CD14-positive monocyte (primary cell): ENCODE measurements at regions not wholly inside any gene's neighbourhood (a gene's known extent, or its start where the extent isn't known, plus 50 kb on each side); places are given as distances from the start of the nearest gene placed in this dataset.

Source experiments
- DNase-seq, 3 donors: peaks; one replicate each; pipeline ENCODE4 v3.0.0-alpha.2; 2011 to 2022
- H2AFZ ChIP-seq: 2 replicates; pipeline ENCODE4 v1.6.0; 2012; ENCODE audit warnings: mild to moderate bottlenecking, low read depth, low read length, inconsistent platforms; ENCODE audit not compliant: insufficient read depth, poor library complexity, severe bottlenecking
- H3K27ac ChIP-seq, 2 donors: 1 replicate in 1 of 2; 2 replicates in 1 of 2; pipeline ENCODE4 v1.5.1; 2012 to 2013; ENCODE audit warnings: low read length in 2 of 2, control low read depth in 1 of 2, inconsistent platforms in 1 of 2, low read depth in 1 of 2, mild to moderate bottlenecking in 1 of 2
- H3K27me3 ChIP-seq, 2 donors: one replicate each; pipeline versions ENCODE4 v1.6.0 to v1.6.1; 2011 to 2013; ENCODE audit warnings: low read length in 2 of 2; ENCODE audit not compliant: control insufficient read depth in 2 of 2, insufficient read depth in 2 of 2
- H3K36me3 ChIP-seq, 2 donors: replicated peaks in 1 of 2; 1 replicate in 1 of 2; 2 replicates in 1 of 2; pipeline versions ENCODE4 v1.5.1 to v1.6.1; 2012 to 2013; ENCODE audit warnings: low read length in 2 of 2, control low read depth in 1 of 2, inconsistent platforms in 1 of 2, mild to moderate bottlenecking in 1 of 2; ENCODE audit not compliant: insufficient read depth in 2 of 2, control insufficient read depth in 1 of 2
- H3K4me1 ChIP-seq, 2 donors: 1 replicate in 1 of 2; 2 replicates in 1 of 2; pipeline versions ENCODE4 v1.5.1 to v1.6.1; 2012 to 2013; ENCODE audit warnings: low read length in 2 of 2, control low read depth in 1 of 2, inconsistent platforms in 1 of 2, mild to moderate bottlenecking in 1 of 2, moderate library complexity in 1 of 2; ENCODE audit not compliant: insufficient read depth in 2 of 2, control insufficient read depth in 1 of 2
- H3K4me2 ChIP-seq: replicated peaks from 2 replicates; pipeline ENCODE3; 2012; ENCODE audit warnings: low read length, moderate library complexity, mild to moderate bottlenecking; ENCODE audit not compliant: poor library complexity, severe bottlenecking; ENCODE audit errors: extremely low read depth
- H3K4me3 ChIP-seq, 3 experiments: fragments of 200-600 bp in 1 of 3; sonication (generic) in 1 of 3; replicated peaks in 1 of 3; 1 replicate in 2 of 3; 2 replicates in 1 of 3; pipeline ENCODE4 v1.5.1; 2011 to 2013; ENCODE audit warnings: low read length in 3 of 3, mild to moderate bottlenecking in 3 of 3, control low read depth in 2 of 3, low read depth in 2 of 3, inconsistent platforms in 1 of 3, moderate library complexity in 1 of 3
- H3K79me2 ChIP-seq: 2 replicates; pipeline ENCODE4 v1.6.0; 2012; ENCODE audit warnings: mild to moderate bottlenecking, control low read depth, inconsistent platforms, low read length, moderate library complexity; ENCODE audit not compliant: insufficient read depth
- H3K9ac ChIP-seq: 2 replicates; pipeline ENCODE4 v1.6.0; 2017; ENCODE audit warnings: low read length, mild to moderate bottlenecking; ENCODE audit not compliant: insufficient read depth, poor library complexity, severe bottlenecking
- H3K9me3 ChIP-seq, 2 donors: replicated peaks in 1 of 2; 1 replicate in 1 of 2; 2 replicates in 1 of 2; pipeline versions ENCODE4 v1.5.1 to v1.6.1; 2012 to 2013; ENCODE audit warnings: low read length in 2 of 2, control low read depth in 1 of 2; ENCODE audit not compliant: control insufficient read depth in 1 of 2, insufficient read depth in 1 of 2
- H4K20me1 ChIP-seq: 2 replicates; pipeline ENCODE4 v1.6.0; 2012; ENCODE audit warnings: mild to moderate bottlenecking, low read length, control low read depth, moderate library complexity; ENCODE audit not compliant: insufficient read depth
- H3K27ac Mint-ChIP-seq, 7 donors: one replicate each; pipeline ENCODE4 v1.8.0; 2020; ENCODE audit warnings: mild to moderate bottlenecking in 7 of 7, mixed read lengths in 7 of 7, moderate library complexity in 6 of 7, inconsistent platforms in 2 of 7
- H3K27me3 Mint-ChIP-seq, 3 donors: one replicate each; pipeline ENCODE4 v1.8.0; 2021 to 2022; ENCODE audit warnings: low read depth in 3 of 3, mild to moderate bottlenecking in 3 of 3, mixed read lengths in 3 of 3, moderate library complexity in 3 of 3, inconsistent platforms in 1 of 3
- H3K36me3 Mint-ChIP-seq, 2 donors: one replicate each; pipeline ENCODE4 v1.8.0; 2020; ENCODE audit warnings: mixed read lengths in 2 of 2, inconsistent platforms in 1 of 2, mild to moderate bottlenecking in 1 of 2
- H3K4me1 Mint-ChIP-seq: one replicate; pipeline ENCODE4 v1.8.0; 2020; ENCODE audit warnings: mild to moderate bottlenecking, mixed read lengths
- H3K4me3 Mint-ChIP-seq, 2 donors: one replicate each; pipeline ENCODE4 v1.8.0; 2020; ENCODE audit warnings: mild to moderate bottlenecking in 2 of 2, mixed read lengths in 2 of 2, moderate library complexity in 1 of 2
- H3K9me3 Mint-ChIP-seq, 7 donors: one replicate each; pipeline ENCODE4 v1.8.0; 2020 to 2022; ENCODE audit warnings: mixed read lengths in 7 of 7, mild to moderate bottlenecking in 6 of 7, moderate library complexity in 6 of 7, inconsistent platforms in 2 of 7
- WGBS: methylation state at CpG from one replicate; pipeline ENCODE4 v1.1.5; 2013; ENCODE audit warnings: missing lambda C conversion rate; ENCODE audit not compliant: insufficient coverage; 5-methylcytosine and 5-hydroxymethylcytosine counted together
- intact Hi-C, 2 donors: fragments of 100-400 bp; cut with micrococcal nuclease; formaldehyde crosslinking; loops; one replicate each; pipeline versions ENCODE4 v1.15.0 to v1.15.1; 2023
- TF ChIP-seq, protein P1 (sequence below): fragments of 200-600 bp; IDR thresholded peaks from one replicate; pipeline ENCODE4 v1.8.0; 2022; ENCODE audit warnings: antibody characterized with exemption, mild to moderate bottlenecking

DNA sequence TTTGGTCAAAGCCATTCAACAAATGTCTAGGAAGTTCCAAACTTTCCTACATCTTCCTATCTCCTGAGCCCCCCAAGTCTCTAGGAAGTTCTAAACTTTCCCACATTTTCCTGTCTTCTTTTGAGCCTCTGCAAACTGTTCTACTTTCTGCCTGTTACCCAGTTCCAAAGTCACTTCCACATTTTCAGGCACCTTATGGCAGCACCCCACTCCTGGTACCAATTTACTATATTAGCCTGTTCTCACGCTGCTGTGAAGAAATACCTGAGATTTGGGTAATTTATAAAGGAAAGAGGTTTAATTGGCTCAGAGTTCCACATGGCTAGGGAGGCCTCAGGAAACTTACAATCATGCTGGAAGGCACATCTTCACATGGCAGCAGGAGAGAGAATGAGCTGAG lies 869.2 kb downstream of the TDRD15 start:
- Histone ChIP-seq H2AFZ (no peak overlapping the region), H4K20me1 (no peaks in the 10 kb centered on the region), H3K27ac (no peak overlapping the region), H3K9ac (no peak overlapping the region), H3K79me2 (no peaks in the 10 kb centered on the region), H3K4me1 (no peaks in the 10 kb centered on the region), H3K27me3 (no peaks in the 10 kb centered on the region), H3K4me3 (no peak overlapping the region), H3K36me3 (no peaks in the 10 kb centered on the region), H3K4me2 (no peak overlapping the region), H3K9me3 (peaks cover 23 to 30% of the 10 kb centered on the region in 2 donors)
- TF ChIP-seq, protein P1, sequence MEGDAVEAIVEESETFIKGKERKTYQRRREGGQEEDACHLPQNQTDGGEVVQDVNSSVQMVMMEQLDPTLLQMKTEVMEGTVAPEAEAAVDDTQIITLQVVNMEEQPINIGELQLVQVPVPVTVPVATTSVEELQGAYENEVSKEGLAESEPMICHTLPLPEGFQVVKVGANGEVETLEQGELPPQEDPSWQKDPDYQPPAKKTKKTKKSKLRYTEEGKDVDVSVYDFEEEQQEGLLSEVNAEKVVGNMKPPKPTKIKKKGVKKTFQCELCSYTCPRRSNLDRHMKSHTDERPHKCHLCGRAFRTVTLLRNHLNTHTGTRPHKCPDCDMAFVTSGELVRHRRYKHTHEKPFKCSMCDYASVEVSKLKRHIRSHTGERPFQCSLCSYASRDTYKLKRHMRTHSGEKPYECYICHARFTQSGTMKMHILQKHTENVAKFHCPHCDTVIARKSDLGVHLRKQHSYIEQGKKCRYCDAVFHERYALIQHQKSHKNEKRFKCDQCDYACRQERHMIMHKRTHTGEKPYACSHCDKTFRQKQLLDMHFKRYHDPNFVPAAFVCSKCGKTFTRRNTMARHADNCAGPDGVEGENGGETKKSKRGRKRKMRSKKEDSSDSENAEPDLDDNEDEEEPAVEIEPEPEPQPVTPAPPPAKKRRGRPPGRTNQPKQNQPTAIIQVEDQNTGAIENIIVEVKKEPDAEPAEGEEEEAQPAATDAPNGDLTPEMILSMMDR = no peak
- H3K27me3 Mint-ChIP-seq = no peaks in the 10 kb centered on the region
- DNase-seq = no peak
- no peaks in the 10 kb centered on the region for H3K36me3 Mint-ChIP-seq
- H3K4me3 Mint-ChIP-seq = no peak overlapping the region
- H3K9me3 Mint-ChIP-seq = peaks cover 8 to 29% (median 14%) of the 10 kb centered on the region in 7 donors
- no CpG with 5 or more reads among the region's 1 CpG for WGBS
- H3K27ac Mint-ChIP-seq = no peak overlapping the region
- intact Hi-C loops = no loop called here
- no peaks in the 10 kb centered on the region for H3K4me1 Mint-ChIP-seq

- TF ChIP-seq, protein P1 = no peak
- DNase-seq = no peak
- Histone ChIP-seq H3K4me3 (no peak overlapping the region), H4K20me1 (no peaks in the 10 kb centered on the region), H3K27me3 (no peaks in the 10 kb centered on the region), H3K9ac (no peak overlapping the region), H3K36me3 (no peaks in the 10 kb centered on the region), H3K4me2 (no peak overlapping the region), H2AFZ (no peak overlapping the region), H3K9me3 (peaks cover 21 to 30% of the 10 kb centered on the region in 2 donors), H3K79me2 (no peaks in the 10 kb centered on the region), H3K27ac (no peak overlapping the region), H3K4me1 (no peaks in the 10 kb centered on the region)
- H3K36me3 Mint-ChIP-seq = no peaks in the 10 kb centered on the region
- H3K4me1 Mint-ChIP-seq = no peaks in the 10 kb centered on the region
- peaks cover 3 to 27% (median 14%) of the 10 kb centered on the region in 7 donors for H3K9me3 Mint-ChIP-seq
- intact Hi-C loops = no loop called here
- no peak overlapping the region for H3K27ac Mint-ChIP-seq
- no peak overlapping the region for H3K4me3 Mint-ChIP-seq
- 85% methylated on average over 2 of the region's 5 CpGs for WGBS
- H3K27me3 Mint-ChIP-seq = no peaks in the 10 kb centered on the region
These were observed 872.6 kb downstream of the TDRD15 start for GRCh38 chr2:21996339-21996738.
